ENCODE measurements at regions not wholly inside any gene's neighbourhood (a gene's known extent, or its start where the extent isn't known, plus 50 kb on each side); places are given as distances from the start of the nearest gene placed in this dataset.

- H3K9ac ChIP-seq (ENCODE audit: low read length) = no peak overlapping the region
These were observed 233.2 kb downstream of the ZBBX start for GRCh38 chr3:167146911-167147310.

GRCh38 chr3:167125612-167126407, 254.3 kb downstream of the ZBBX start:
- Histone ChIP-seq H3K27ac (ENCODE audit: low read length) (no peak overlapping the region), H3K9me3 (ENCODE audit: control insufficient read depth, low read depth, low read length) (no peaks in the 10 kb centered on the region), H3K36me3 (ENCODE audit: control insufficient read depth, low read depth, low read length) (no peaks in the 10 kb centered on the region), H3K27me3 (ENCODE audit: control insufficient read depth, insufficient read depth, low read length) (no peaks in the 10 kb centered on the region), H3K9ac (ENCODE audit: low read length) (no peak overlapping the region), H3K4me1 (ENCODE audit: control insufficient read depth, low read depth, low read length) (no peaks in the 10 kb centered on the region), H3K4me3 (ENCODE audit: low read length) (no peak overlapping the region)

More at GRCh38 chr3:167146911-167147310, 233.2 kb downstream of the ZBBX start:
- H3K27me3 ChIP-seq (ENCODE audit: control insufficient read depth, insufficient read depth, low read length) = no peaks in the 10 kb centered on the region
- H3K27ac ChIP-seq (ENCODE audit: low read length) = no peak overlapping the region
- no peaks in the 10 kb centered on the region for H3K4me1 ChIP-seq (ENCODE audit: control insufficient read depth, low read depth, low read length)
- no peaks in the 10 kb centered on the region for H3K36me3 ChIP-seq (ENCODE audit: control insufficient read depth, low read depth, low read length)
- no peaks in the 10 kb centered on the region for H3K9me3 ChIP-seq (ENCODE audit: control insufficient read depth, low read depth, low read length)
- no peak overlapping the region for H3K4me3 ChIP-seq (ENCODE audit: low read length)

GRCh38 chr3:167120828-167121227, 259.3 kb downstream of the ZBBX start:
- Histone ChIP-seq H3K27ac (ENCODE audit: low read length) (no peak overlapping the region), H3K4me3 (ENCODE audit: low read length) (no peak overlapping the region), H3K4me1 (ENCODE audit: control insufficient read depth, low read depth, low read length) (no peaks in the 10 kb centered on the region), H3K9me3 (ENCODE audit: control insufficient read depth, low read depth, low read length) (no peaks in the 10 kb centered on the region), H3K27me3 (ENCODE audit: control insufficient read depth, insufficient read depth, low read length) (no peaks in the 10 kb centered on the region), H3K9ac (ENCODE audit: low read length) (no peak overlapping the region), H3K36me3 (ENCODE audit: control insufficient read depth, low read depth, low read length) (no peaks in the 10 kb centered on the region)

- Histone ChIP-seq H3K4me1 (ENCODE audit: control insufficient read depth, low read depth, low read length) (no peaks in the 10 kb centered on the region), H3K36me3 (ENCODE audit: control insufficient read depth, low read depth, low read length) (no peaks in the 10 kb centered on the region), H3K4me3 (ENCODE audit: low read length) (no peak overlapping the region), H3K9ac (ENCODE audit: low read length) (no peak overlapping the region), H3K9me3 (ENCODE audit: control insufficient read depth, low read depth, low read length) (no peaks in the 10 kb centered on the region), H3K27ac (ENCODE audit: low read length) (no peak overlapping the region), H3K27me3 (ENCODE audit: control insufficient read depth, insufficient read depth, low read length) (no peaks in the 10 kb centered on the region)
These were observed 263.8 kb downstream of the ZBBX start for GRCh38 chr3:167116120-167116922.

- Histone ChIP-seq H3K27ac (ENCODE audit: low read length) (no peak overlapping the region), H3K27me3 (ENCODE audit: control insufficient read depth, insufficient read depth, low read length) (no peaks in the 10 kb centered on the region), H3K4me1 (ENCODE audit: control insufficient read depth, low read depth, low read length) (no peaks in the 10 kb centered on the region), H3K9me3 (ENCODE audit: control insufficient read depth, low read depth, low read length) (no peaks in the 10 kb centered on the region), H3K36me3 (ENCODE audit: control insufficient read depth, low read depth, low read length) (no peaks in the 10 kb centered on the region), H3K9ac (ENCODE audit: low read length) (no peak overlapping the region), H3K4me3 (ENCODE audit: low read length) (no peak overlapping the region)
These were observed 264.7 kb downstream of the ZBBX start for GRCh38 chr3:167115331-167115934.

GRCh38 chr3:167114619-167115018, 265.5 kb downstream of the ZBBX start:
- Histone ChIP-seq H3K27me3 (ENCODE audit: control insufficient read depth, insufficient read depth, low read length) (no peaks in the 10 kb centered on the region), H3K36me3 (ENCODE audit: control insufficient read depth, low read depth, low read length) (no peaks in the 10 kb centered on the region), H3K4me1 (ENCODE audit: control insufficient read depth, low read depth, low read length) (no peaks in the 10 kb centered on the region), H3K9me3 (ENCODE audit: control insufficient read depth, low read depth, low read length) (no peaks in the 10 kb centered on the region), H3K4me3 (ENCODE audit: low read length) (no peak overlapping the region), H3K9ac (ENCODE audit: low read length) (no peak overlapping the region), H3K27ac (ENCODE audit: low read length) (no peak overlapping the region)

GRCh38 chr3:167113035-167113830, 266.9 kb downstream of the ZBBX start:
- Histone ChIP-seq H3K9me3 (ENCODE audit: control insufficient read depth, low read depth, low read length) (no peaks in the 10 kb centered on the region), H3K9ac (ENCODE audit: low read length) (no peak overlapping the region), H3K36me3 (ENCODE audit: control insufficient read depth, low read depth, low read length) (no peaks in the 10 kb centered on the region), H3K4me1 (ENCODE audit: control insufficient read depth, low read depth, low read length) (peaks cover 2% of the 10 kb centered on the region), H3K27me3 (ENCODE audit: control insufficient read depth, insufficient read depth, low read length) (no peaks in the 10 kb centered on the region), H3K4me3 (ENCODE audit: low read length) (no peak overlapping the region), H3K27ac (ENCODE audit: low read length) (no peak overlapping the region)

- no peak overlapping the region for H3K4me3 ChIP-seq (ENCODE audit: low read length)
- no peaks in the 10 kb centered on the region for H3K9me3 ChIP-seq (ENCODE audit: control insufficient read depth, low read depth, low read length)
- H3K9ac ChIP-seq (ENCODE audit: low read length) = no peak overlapping the region
- H3K4me1 ChIP-seq (ENCODE audit: control insufficient read depth, low read depth, low read length) = peaks cover 2% of the 10 kb centered on the region
- no peak overlapping the region for H3K27ac ChIP-seq (ENCODE audit: low read length)
- no peaks in the 10 kb centered on the region for H3K36me3 ChIP-seq (ENCODE audit: control insufficient read depth, low read depth, low read length)
- no peaks in the 10 kb centered on the region for H3K27me3 ChIP-seq (ENCODE audit: control insufficient read depth, insufficient read depth, low read length)
These were observed 269.2 kb downstream of the ZBBX start for GRCh38 chr3:167110901-167111300.

- Histone ChIP-seq H3K27ac (ENCODE audit: low read length) (no peak overlapping the region), H3K9ac (ENCODE audit: low read length) (no peak overlapping the region), H3K36me3 (ENCODE audit: control insufficient read depth, low read depth, low read length) (no peaks in the 10 kb centered on the region), H3K9me3 (ENCODE audit: control insufficient read depth, low read depth, low read length) (no peaks in the 10 kb centered on the region), H3K4me3 (ENCODE audit: low read length) (no peak overlapping the region), H3K27me3 (ENCODE audit: control insufficient read depth, insufficient read depth, low read length) (no peaks in the 10 kb centered on the region), H3K4me1 (ENCODE audit: control insufficient read depth, low read depth, low read length) (peaks cover 2% of the 10 kb centered on the region)
These were observed 270.4 kb downstream of the ZBBX start for GRCh38 chr3:167109746-167110145.

- Histone ChIP-seq H3K27ac (ENCODE audit: low read length) (no peak overlapping the region), H3K4me3 (ENCODE audit: low read length) (no peak overlapping the region), H3K4me1 (ENCODE audit: control insufficient read depth, low read depth, low read length) (peaks cover 2% of the 10 kb centered on the region), H3K9ac (ENCODE audit: low read length) (no peak overlapping the region), H3K27me3 (ENCODE audit: control insufficient read depth, insufficient read depth, low read length) (no peaks in the 10 kb centered on the region), H3K36me3 (ENCODE audit: control insufficient read depth, low read depth, low read length) (no peaks in the 10 kb centered on the region), H3K9me3 (ENCODE audit: control insufficient read depth, low read depth, low read length) (no peaks in the 10 kb centered on the region)
These were observed 273.6 kb downstream of the ZBBX start for GRCh38 chr3:167106456-167106855.

- Histone ChIP-seq H3K9me3 (ENCODE audit: control insufficient read depth, low read depth, low read length) (no peaks in the 10 kb centered on the region), H3K4me3 (ENCODE audit: low read length) (no peak overlapping the region), H3K36me3 (ENCODE audit: control insufficient read depth, low read depth, low read length) (no peaks in the 10 kb centered on the region), H3K4me1 (ENCODE audit: control insufficient read depth, low read depth, low read length) (no peaks in the 10 kb centered on the region), H3K27me3 (ENCODE audit: control insufficient read depth, insufficient read depth, low read length) (no peaks in the 10 kb centered on the region), H3K27ac (ENCODE audit: low read length) (no peak overlapping the region), H3K9ac (ENCODE audit: low read length) (no peak overlapping the region)
These were observed 278.0 kb downstream of the ZBBX start for GRCh38 chr3:167102071-167102470.

All from iPS-18a (cell line).